Fibroblast of skin of scalp (primary cell): ENCODE measurements at regions not wholly inside any gene's neighbourhood (a gene's known extent, or its start where the extent isn't known, plus 50 kb on each side); places are given as distances from the start of the nearest gene placed in this dataset.

Experiments
- DNase-seq: peaks from one replicate; pipeline ENCODE4 v3.0.0-alpha.2; 2013

DNA sequence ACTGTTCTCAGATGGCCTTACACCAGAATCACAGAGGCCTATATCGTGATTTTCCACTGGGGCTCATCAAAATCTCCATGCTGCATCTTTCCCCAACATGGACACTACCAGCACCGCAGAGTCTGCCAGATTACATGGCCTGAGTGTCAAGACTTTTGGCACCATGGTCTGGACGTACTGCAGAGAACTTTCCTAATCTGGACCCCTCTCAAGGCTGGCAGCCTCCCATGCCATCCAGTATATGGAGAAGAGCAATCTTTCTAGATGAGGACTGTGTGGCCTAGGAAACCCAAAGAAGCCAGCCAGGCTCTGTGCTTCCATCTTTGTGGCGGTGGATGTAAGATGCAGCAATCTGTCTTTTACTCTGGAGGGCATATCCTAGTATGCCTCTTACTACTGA is 139.2 kb downstream of the ADAMTS15 start:
- no peak for DNase-seq

DNA sequence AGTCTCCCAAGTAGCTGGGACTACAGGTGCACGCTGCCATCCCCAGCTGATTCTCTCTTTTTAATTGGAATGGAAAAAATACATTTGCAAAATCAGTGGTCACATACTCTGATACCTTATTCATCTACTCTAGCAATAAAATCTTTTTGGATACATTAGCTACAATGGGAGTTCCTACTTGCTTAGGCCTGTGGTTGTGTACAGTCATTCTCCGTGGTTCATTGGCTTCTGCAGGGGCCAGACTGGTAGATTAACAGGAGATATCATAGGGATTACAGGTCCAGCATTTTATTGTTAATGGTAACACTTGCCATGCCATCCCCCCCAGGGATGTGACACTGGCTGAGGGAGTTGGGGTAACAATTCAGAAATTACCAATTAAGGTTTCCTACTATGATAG is 140.0 kb downstream of the ADAMTS15 start:
- DNase-seq: no peak

DNA sequence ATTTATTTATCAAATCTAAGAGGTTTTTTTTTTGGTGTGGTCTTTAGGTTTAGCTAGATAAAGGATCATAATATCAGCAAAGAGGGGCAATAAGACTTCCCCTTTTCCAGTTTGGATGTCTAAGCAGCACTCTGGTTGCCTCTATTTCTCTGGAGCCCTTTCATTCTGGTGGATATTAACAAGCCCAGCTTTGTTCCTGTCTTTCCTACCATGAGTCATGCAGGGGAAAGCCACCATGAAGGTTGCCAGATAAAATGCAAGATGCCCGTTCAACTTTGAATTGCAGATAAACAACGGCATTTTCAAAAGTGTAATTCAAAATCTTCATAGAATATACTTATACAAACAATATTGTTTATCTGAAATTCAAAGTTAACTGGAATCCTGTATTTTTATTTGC is 143.6 kb downstream of the ADAMTS15 start:
- no peak for DNase-seq

DNA sequence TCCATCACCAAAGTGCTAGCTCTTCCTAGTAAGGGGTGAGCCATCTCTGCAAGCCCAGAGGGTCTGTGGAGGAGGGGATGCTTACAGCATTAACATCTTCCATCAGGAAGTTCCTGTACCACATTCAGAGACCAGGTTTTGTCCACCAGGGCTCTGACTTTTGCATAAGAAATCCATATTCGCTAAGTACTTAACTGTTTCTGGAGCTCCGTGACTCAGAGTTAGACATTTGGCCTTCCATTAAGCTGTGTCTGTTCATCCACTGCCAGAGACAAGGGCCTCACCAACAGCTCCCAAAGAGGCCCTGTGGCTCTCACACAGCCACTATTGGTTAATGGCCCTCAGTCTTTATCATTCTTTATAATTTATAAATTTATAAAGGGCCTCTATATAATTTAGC is 144.6 kb downstream of the ADAMTS15 start:
- no peak for DNase-seq

DNA sequence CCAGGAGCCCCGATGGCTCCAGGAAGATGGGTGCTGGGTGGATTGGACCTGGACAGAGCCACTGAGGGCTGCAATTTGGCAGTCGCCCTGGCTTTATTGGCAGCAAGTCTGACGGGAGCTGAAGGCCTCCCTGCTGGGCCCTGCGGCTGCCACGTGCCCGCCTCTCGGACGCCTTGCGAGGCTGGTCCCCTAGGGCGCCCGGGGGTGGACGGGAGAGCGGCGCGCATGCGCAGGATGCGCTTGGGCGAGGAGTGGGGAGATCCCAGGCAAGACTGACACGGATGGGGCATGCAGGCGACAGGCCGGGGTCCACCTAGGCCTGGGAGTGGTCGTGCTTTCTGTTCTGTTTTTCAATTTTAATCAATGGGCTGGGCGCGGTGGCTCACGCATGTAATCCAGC is 150.0 kb downstream of the ADAMTS15 start:
- DNase-seq: no peak

DNA sequence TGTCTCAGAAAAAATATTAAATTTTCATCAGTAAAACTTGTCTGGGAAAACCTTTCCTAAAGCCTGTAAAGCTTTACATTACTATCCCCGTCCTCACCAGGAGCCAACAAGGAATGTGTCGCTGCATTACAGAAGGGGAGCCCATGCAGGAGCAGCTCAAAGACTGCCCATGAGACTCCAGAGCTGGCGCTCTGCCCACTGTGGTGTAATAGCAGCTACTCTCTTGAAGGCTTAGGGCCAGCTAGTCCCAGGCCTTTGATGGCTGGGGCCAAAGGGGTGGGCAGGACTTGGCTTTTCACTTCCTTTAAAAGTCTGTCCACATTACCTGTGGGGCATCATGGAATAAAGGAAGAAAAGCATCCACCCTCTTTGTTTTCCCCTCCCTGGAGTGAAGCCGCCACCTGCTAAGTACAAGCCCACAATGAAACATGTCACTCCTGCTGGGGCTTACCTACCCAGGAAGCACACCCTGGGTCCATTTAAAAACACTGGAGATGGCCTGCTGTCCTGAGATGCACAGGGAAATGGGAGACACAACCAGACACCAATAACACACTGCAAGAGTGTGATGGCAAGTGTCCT is 150.7 kb downstream of the ADAMTS15 start:
- DNase-seq: peak; percentile 66

DNA sequence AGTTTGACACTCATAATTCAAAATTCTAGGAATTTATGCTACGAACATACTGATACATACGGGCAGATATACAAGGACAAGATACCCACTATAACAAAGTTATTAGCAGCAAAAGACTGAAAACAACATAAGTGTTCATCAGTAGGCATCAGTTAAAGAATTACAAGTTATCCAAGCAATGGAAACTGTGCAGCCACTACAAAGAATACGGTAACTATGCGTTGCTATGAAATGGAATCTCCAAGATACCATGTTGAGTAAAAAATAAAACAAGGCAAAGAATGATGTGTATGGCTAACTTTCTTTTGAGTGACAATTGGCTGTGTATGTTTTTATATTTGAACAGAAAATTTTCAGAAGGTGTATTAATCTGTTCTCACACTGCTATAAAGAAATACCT is 151.7 kb downstream of the ADAMTS15 start:
- peak; percentile 53 for DNase-seq

DNA sequence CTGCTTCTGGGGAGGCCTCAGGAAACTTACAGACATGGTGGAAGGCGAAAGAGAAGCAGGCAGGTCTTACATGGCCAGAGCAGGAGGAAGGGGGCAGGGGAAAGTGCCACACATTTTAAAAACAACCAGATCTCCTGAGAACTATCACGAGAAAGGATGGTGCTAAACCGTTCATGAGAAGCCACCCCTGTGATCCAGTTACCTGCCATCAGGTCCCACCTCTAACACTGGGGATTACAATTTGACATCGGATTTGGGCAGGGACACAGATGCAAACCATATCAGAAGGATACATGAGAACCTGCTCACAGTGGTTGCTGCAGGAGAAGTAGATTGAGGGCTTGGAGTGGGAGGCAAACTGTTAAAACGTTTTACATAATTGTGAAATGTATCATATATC is 152.2 kb downstream of the ADAMTS15 start:
- DNase-seq: no peak

DNA sequence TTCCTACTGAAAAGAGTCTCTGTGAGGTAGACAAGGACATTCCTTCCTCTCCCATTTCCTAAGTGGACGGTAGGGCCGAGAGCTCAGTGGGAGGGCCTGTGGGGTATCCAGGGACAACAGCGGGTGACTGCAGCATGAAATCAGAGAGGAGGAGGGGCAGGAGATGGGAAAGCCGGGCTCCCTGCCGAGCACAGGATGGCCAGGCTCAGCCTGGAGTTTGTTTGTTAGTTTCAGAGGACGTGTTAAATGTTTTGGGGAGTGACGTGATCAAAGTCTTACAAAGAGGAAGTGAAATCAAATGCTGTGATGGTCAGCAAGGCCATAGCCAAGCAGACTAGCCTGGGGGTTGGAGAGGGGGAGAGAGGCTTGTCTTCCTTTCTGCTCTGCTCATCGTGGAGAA is 152.7 kb downstream of the ADAMTS15 start:
- peak; percentile 83 for DNase-seq

DNA sequence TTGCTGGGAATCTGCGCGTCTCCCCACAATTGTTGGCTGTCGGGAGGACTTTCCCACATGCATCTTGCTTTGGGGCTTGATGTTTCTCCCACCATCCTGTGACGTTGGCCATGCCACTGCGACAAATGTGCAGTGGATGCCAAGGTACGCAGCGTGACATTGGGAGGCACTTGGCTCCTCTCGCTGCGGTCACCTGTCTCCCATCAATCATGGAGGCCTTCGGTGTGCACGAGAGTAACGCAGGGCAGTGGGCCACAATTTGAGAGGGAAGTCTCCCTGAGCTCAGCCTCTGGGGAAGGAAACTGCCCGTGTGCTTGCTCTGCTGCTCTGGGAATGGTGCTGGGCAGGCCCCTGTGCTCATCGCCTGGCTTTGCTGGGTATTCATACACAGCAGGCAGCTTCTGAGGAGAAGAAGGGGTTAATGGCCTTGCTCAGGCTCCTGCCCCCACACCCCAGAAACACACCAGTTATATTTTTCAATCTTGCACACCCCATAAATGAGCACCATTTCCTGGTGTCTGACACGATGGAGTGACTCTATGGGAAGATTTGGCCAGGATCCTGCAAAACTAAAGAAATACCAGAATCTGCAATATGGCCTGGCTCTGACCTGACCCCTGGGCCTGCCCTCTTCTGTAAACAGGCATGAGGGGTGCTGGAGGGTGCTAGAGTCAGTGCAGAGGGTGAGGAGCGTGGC is 153.5 kb downstream of the ADAMTS15 start:
- DNase-seq: no peak

DNA sequence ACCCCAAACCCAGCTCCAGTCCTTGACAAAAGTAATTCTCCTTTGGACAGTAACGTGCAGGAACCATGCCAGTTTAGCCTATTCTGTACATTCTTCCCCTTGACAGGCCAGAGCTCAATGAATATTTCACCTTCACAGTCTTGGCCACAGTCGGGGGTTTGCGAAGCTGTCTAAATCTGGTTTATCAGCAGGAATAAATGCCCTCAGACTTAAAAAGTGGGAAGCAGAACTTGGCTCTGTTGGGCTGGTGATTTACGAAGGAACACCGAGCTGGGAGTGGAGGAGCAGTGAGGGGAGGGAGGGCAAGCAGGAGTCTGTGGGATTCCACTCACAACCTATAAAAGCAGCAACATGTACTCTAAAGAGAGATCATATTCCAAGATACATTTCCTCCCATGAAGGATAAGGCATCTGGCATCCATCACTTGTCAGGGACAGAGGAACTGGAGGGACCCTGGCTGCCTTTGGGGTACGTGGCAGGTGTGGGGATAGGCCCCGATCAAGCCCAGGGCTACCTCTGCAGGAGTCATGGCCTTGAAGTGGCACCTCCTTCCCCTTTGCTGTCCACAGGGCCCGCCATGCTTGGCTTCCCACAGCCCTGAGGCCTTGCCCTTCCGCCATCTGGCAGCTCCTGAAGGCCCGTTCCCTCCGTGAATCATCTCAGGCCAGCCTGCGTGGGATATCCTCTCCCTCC is 154.3 kb downstream of the ADAMTS15 start:
- no peak for DNase-seq

DNA sequence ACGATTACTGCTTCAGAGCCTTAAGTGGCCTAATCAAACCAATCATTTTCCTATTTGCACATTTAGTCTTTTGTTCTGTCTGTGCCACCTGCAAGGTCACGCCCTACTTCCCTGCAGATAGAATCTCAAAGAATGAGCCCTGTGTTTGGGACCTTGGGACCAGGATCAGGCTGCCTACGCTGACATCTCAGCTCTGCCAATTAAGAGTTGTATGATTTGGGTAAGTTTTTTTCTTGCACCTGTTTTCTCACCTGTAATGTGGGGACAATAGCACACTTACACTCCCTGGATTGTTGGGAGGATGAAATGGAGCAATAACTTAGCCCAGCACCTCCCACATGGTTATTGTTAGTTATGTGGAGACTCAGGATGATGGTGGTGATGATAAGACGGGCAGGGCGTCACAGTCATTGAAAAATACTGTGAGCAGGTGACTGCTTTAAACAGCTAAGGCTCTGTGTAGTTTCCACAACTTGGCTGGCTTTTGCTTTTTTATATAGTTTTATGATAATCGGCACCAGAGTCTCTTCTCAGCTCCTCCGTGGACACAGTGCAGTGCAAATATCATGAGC is 155.0 kb downstream of the ADAMTS15 start:
- no peak for DNase-seq

DNA sequence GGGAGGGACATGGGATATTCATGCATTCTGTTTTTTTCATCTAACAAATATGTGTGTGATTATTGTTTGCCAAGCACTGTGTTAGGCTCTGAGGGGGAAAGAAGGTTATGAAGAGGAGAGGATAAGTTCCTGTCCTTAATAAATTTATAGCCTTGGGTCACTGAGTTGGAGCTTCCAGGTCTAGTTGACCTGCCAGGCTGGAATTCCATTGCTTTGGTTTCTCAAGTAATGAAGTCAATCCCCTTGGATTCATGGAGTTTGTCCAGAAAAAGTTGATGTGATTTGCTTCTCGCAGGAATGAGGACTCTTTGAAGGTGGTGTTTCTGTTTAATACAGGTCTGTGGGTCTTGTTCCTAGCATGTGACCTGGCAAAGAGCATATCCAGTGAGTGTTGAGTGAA is 156.2 kb downstream of the ADAMTS15 start:
- no peak for DNase-seq

DNA sequence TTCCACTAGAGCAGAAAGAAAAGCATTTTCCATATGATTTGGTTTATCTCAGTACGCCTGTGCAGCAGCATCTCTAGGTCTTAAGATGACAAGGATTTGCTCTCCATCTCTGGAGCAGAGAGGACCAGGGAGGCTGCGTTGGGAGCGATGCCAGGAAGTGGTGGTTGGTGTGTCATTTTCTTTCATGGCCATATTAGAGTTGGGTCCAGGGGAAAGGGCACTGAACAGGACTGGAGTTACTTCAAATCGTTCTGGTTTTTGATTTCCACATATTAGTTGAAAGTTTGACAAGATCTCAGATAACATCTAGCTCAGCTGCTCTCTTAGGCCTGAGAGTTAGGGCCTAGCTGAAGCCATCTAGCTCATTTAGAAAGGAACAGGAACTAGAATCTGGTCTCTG is 157.7 kb downstream of the ADAMTS15 start:
- DNase-seq: no peak

DNA sequence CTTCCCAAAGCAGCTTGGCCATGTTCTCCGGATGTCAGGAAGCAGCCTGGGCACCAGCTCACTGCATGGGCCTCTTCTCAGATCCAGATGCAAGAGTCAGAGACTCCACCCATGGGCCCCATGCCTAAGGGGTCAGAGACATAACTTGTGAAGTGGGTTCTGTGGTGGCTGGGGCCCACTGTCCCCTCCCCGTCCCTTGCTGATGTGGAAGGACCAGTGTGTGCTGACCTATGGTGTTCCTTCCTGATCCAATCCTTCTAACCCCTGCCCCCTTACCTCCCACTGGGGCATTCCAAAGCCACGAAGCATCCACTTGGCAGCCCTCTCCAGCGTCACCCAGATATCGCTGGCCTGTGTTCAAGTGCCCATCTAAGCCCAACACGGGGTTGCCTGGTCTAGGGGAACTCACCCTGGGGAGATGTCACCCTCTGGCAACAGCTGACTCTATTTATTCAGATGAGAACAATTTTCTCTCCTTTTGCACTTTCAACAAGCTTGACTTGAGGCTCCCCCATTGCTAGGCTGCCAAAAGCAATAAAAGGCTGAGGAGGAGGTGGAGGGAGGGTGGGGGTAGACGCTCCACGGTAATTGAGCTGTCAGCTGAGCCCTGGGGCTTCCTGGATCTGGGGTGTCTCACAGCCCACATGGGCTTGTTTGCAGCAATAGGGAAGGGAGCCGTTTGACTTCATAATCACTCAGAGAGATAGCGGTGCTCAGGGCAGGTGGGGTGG is 158.5 kb downstream of the ADAMTS15 start:
- peak; percentile 79 for DNase-seq

DNA sequence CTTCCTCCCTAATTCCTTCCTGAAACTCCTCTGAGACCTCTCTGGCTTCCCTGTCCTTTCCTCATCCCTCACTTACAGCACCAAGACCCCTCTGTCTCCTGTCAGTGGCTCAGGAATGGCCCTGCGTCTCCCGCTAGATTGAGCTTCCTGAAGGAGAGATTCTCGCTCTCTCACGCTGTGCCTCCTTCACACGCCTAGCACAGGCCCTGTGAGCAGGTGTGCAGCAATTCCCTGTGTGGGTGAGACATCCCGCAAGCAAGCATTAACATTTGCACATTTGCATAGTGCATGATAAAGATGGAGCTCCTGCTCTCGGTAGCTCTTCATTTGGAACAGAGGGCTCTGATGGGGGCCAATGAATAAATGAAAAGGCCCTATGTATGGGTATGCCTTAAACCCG is 159.8 kb downstream of the ADAMTS15 start:
- no peak for DNase-seq

DNA sequence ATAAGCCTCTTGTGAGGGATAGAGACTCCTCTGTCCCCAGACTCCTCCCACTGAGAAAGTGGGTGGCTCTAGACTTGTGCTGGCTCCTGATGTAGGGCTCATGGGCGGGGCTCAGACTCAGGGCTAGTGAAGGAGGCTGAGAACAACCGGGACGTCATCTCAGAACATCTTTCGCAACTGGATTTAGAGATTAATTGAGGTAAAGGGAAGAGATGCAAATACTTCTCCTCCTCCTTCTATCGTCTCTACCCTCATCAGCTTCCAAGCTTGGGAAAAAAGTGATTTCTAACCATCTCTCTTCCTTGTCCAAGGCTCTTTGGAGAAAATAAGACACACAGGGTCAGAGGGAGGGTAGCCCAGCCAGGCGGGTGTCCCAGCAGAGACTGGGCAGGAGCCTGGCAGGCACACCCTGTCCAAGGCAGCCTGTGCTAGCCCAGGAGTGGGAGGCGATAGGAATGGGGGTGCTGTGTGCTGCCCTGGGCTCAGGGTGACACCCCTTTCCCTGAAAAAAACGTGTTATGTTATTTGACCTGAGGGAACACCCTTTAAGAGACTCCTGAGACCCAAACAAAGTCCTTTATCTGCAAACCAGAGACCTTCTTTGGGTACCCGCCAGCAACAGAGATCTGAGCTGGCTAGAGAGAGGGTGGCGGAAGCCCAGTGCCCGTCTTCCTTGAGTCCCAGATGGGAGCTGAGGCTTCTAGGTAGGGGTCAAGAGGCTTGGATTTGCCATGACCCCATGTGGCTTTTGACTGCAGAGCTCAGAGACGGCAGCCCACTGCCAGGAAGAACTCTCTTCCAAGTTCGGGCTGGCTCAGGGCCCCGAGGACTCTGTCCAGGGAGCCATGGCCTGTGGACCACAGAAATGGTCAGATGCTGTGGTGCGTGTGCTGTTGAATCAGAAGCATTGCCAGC is 160.9 kb downstream of the ADAMTS15 start:
- no peak for DNase-seq

DNA sequence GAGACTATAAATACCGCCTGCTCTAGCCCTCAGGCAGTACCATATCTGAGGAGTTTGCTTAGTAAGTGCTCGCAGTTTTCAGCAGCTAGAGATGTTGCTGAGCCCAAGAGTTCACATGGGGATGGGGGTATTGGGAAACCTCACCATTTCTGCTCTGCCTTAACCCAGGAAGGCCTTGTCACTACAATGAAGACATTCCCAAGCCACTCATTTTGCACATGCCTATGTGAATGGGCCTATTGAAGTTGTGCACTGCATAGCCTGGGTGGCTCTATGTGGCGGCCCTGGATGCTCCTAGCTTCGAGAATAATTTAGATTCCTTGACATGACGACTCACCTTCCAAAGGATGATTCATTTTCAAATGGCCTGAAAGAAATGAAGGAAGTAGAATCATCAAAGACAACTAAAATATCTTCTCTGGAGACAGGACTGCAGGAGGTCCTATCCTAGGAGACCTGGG is 163.4 kb downstream of the ADAMTS15 start:
- peak; percentile 98 for DNase-seq

DNA sequence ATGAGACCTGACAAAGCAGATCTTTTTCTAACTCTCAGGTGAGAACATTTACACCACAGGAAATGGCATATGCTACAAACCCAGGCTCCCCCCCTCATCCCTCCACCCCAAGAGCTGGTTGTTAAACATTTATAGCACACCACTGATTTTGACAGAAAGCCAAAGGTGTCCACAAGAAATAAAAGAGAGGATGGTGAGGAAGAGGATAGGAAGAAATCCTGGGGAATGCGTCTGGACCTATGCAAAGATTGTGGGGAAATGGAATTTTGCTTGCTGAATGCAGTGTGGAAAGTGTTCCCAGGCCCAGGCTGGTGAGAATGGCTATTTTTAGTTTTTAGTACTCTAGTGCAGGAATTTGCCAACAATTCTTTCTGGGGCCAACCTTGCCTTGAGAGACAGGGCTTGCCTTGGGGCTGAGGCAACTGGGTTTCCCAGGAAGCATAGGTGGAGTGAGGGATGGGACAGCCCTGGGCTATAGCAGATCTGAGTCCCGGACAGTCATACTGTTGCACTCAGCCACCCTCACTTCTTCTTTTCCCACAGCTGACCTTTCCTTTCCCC is 163.9 kb downstream of the ADAMTS15 start:
- DNase-seq: peak; percentile 92

DNA sequence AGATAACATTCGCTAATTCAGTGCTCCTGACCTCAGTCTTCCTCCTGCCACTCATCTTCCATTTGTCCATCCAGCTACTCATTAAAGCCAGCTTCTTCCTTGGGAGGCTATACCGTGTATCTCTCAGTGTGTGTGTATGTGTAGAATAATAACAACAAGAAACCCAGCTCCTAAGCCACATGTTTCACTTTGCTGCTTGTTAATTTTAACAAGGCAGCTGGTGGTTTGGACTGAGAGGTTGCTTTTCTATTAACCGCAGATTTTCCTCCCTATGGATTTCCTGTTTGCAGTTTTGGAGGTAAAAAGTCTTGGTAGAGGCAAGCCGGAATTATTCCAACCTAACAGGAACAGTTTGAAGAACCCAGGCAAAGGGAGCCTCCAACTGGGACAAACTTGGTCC is 165.0 kb downstream of the ADAMTS15 start:
- no peak for DNase-seq

DNA sequence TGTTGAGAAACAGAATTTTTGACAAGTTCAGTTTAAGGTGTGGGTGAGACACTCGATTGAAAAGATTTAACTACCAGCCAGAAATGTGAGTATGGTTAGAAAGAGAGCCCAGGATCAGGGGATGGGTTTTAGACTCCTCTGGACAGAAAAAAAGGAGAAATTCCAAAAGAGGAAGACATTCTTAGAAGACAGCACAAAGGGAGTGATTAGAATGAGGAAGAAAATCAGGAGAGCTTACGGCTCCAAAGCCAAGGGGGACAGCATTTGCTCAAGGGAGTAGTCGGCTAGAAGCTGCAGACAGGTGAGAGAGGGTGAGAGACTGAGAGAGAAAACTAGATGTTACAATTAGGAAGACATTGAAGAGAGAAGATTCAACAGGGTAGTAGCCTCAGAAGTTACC is 166.1 kb downstream of the ADAMTS15 start:
- no peak for DNase-seq

DNA sequence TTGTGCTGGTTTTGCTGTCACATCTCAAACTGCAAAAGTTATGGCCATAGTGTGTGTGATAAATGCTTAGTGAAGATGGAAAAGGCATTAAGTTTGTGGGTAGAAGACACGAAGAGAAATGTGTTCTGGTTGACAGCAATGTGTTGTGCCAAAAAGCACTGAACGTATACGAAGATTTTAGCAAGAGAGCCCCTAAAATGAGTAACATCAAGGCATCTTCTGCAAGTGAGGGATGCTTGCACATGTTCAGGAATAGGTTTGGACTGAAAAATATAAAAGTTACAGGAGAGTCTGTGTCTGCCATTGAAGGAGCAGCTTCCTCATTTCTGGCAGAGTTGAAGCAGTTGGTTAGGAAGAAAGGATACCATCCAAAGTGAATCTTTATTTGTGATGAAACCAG is 167.1 kb downstream of the ADAMTS15 start:
- no peak for DNase-seq
